Hematopoietic multipotent progenitor cell treated with erythropoietin and hydrocortisone succinate and interleukin-3 and kit ligand, for 6 days (in vitro differentiated cells): ENCODE measurements at regions not wholly inside any gene's neighbourhood (a gene's known extent, or its start where the extent isn't known, plus 50 kb on each side); places are given as distances from the start of the nearest gene placed in this dataset.
A peak's percentile ranks its signal among the peaks of the same experiment; 100 is the strongest.
"Not testable (repeated sequence)": the region's sequence is repeated elsewhere in the genome, so short reads cannot be mapped to it uniquely, and the experiment has no call there.

Experiments used
- DNase-seq: peaks from one replicate; pipeline ENCODE4 v3.0.0-alpha.2; 2015

- no peak for DNase-seq
Observed at GRCh38 chr16:79996321-79996720, 395.8 kb upstream of the MAF start.

- DNase-seq: no peak
Observed at GRCh38 chr16:79995315-79995714, 394.8 kb upstream of the MAF start.

GRCh38 chr16:79994418-79994817 is 393.9 kb upstream of the MAF start:
- no peak for DNase-seq

- DNase-seq: no peak
Observed at GRCh38 chr16:79993629-79994209, 393.2 kb upstream of the MAF start.

- DNase-seq: no peak
Observed at GRCh38 chr16:79991969-79992368, 391.4 kb upstream of the MAF start.

GRCh38 chr16:79988721-79989220 is 388.2 kb upstream of the MAF start:
- no peak for DNase-seq

- no peak for DNase-seq
Observed at GRCh38 chr16:79988089-79988488, 387.6 kb upstream of the MAF start.

GRCh38 chr16:79986352-79986751 is 385.8 kb upstream of the MAF start:
- no peak for DNase-seq

- DNase-seq: no peak
Observed at GRCh38 chr16:79985606-79986005, 385.1 kb upstream of the MAF start.

GRCh38 chr16:79984149-79984548 is 383.6 kb upstream of the MAF start:
- DNase-seq: not testable (repeated sequence)

GRCh38 chr16:79982862-79983261 is 382.3 kb upstream of the MAF start:
- no peak for DNase-seq

- DNase-seq: no peak
Observed at GRCh38 chr16:79982361-79982760, 381.8 kb upstream of the MAF start.

GRCh38 chr16:79981814-79982213 is 381.3 kb upstream of the MAF start:
- no peak for DNase-seq

- DNase-seq: no peak
Observed at GRCh38 chr16:79980650-79981521, 380.3 kb upstream of the MAF start.

GRCh38 chr16:79977940-79978836 is 377.7 kb upstream of the MAF start:
- DNase-seq: no peak

- DNase-seq: no peak
Observed at GRCh38 chr16:79973320-79973719, 372.8 kb upstream of the MAF start.

GRCh38 chr16:79972053-79972704 is 371.6 kb upstream of the MAF start:
- DNase-seq: peak; percentile 74

- DNase-seq: no peak
Observed at GRCh38 chr16:79971237-79971572, 370.7 kb upstream of the MAF start.

GRCh38 chr16:79970551-79971236 is 370.2 kb upstream of the MAF start:
- DNase-seq: peak; percentile 72

- DNase-seq: no peak
Observed at GRCh38 chr16:79970087-79970486, 369.6 kb upstream of the MAF start.

GRCh38 chr16:79969458-79969857 is 368.9 kb upstream of the MAF start:
- DNase-seq: no peak

GRCh38 chr16:79966226-79966625 is 365.7 kb upstream of the MAF start:
- no peak for DNase-seq
